ENCODE measurements at regions not wholly inside any gene's neighbourhood (a gene's known extent, or its start where the extent isn't known, plus 50 kb on each side); places are given as distances from the start of the nearest gene placed in this dataset.

DNA sequence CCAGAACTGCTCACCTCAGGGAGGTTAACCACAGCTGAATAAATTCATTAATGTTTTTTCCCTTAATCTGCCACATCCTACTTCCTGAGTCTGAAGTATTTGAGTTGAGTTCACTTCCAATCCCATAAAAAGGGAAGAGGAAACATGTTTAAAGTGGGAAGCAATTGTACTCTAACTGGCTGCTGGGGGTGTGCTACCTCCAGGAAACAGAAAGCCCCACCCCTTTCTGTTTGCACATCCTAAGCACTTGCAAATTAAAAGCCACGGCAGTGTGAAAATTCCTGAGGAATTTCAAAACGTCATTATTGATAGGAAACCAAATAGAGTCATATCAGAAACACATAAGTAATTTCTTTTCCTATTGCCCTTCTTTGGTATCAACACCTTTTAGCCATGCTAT, 307.0 kb upstream of the NR5A2 start:
- no peak for DNase-seq (ENCODE audit: low read depth in 3 of 3, low spot score in 1 of 3)

DNA sequence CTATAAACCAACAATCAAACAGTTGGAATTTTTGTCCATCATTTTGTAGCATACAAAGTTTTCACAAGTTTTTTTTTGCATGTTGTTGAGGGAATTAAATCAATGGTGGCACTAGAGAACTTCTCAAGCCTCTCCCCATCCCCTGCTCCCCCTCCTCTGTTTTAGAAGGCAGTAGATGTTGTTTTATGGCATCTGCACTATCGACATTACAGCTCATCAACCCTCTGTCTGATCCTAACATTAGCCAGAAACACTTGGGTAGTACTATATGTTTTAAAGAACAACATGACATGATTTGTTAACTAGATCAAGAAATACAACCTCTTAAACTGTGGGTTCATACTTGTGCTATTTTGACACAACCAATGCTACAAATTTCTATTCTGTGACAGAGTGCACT, 306.5 kb upstream of the NR5A2 start:
- DNase-seq (ENCODE audit: low read depth in 3 of 3, low spot score in 1 of 3), result no peak

DNA sequence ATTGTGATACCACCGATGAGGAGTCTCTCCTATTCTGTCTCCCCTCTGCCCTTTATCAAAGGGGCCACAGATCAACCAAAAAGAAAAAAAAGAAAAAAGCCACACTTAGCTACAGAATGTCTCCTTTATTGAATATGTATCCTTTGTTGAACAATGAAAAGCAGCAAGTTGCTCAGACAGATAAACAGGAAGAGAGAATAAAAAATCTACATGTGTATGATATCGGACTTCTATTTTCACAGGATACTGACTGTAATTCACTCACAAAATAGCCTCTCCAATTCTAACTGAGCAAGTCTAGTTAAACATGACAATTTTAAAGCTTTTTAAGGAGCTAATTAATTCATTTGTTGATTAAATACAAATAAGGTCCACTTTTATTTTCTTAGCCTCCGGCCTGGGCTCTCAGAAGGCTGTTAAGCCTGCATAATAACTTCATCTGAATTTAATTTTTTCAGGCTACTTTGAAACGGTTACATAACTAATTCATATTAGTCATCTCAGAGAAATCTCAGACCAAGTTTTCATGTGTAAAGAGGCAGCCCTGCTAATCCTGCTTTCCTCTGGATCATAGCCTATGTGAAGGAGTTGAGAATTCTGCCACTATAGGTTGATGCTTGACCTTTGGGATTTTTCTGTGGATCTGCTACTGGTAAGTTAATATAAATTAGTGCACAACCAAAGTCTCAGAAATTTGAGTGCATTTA, 304.1 kb upstream of the NR5A2 start:
- DNase-seq (ENCODE audit: low read depth in 3 of 3, low spot score in 1 of 3), result no peak

DNA sequence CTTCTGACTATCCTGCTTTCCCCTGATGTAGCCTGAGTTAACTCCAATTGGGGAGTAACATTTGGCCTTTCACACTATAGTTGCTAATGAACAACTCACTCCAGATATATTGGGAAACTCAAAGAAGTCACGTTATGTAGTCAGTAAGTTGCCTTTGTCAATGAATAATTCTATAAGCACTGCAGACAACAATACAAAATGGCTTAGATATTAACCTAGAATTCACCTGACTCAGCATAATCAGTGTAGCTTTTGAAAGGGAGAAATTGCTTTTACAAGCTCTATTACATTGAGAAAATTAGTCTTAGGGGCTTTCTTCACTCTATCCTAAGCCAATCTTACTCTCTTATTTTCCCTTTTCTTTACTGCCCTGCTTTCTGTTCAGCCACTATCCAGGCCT, 303.5 kb upstream of the NR5A2 start:
- DNase-seq (ENCODE audit: low read depth in 3 of 3, low spot score in 1 of 3), result no peak

DNA sequence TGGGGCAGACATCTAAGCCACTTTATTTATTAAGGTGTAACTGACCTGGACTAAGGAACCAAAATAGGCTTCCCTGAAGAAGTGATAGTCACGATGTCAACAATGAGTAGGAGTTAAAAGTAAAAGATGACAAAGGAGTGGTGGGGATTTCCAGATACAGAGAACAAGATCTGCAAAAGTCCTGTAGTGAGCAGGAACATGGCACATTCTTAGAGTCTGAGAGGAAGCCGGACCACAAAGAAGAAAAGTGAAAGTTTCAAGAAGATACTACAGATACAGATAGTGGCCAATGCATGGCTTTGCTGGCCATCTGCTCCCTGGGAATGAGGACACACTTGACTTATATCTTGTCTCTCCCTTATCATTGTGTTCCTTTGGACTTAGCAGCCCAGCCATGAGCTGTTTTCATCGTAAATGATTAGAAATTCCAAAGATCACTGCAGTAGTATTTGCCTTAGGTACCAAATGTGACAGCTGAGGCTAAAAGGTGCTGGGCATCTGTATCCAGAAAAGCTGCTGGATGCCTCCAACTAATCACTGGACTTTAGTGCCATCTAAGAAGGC, 302.4 kb upstream of the NR5A2 start:
- DNase-seq (ENCODE audit: low read depth in 3 of 3, low spot score in 1 of 3), result no peak

DNA sequence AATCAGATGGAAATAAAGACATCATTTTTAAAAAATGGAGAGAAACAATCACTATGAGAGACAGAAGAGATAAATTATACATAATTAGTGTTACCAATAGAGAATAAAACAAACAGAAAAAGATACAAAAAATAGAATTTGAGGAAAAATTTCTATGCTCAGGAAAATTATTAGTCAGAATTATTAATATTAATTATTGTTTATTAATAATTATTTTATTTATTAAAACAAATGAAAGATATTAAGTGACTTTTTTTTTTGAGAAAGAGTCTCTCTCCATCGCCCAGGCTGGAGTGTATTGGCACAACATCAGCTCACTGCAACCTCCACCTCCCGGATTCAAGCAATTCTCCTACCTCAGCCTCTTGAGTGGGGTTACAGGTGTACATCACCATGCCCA, 299.8 kb upstream of the NR5A2 start:
- DNase-seq (ENCODE audit: low read depth in 3 of 3, low spot score in 1 of 3), result no peak

DNA sequence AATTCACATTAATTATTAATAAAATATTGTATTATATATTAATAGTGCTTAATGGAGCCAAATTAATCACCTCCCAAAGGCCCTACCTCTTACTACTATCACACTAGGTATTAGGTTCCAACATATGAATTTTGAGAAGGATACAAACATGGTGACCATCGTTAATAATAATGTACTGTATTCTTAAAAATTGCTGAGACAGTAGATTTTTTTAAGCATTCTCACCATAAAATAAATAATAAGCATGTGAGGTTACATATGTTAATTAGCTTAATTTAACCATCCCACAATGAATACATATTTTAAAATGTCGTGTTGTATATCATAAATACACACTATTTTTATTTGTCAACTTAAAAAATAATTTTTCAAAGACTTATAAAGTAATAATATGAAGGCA, 299.2 kb upstream of the NR5A2 start:
- DNase-seq (ENCODE audit: low read depth in 3 of 3, low spot score in 1 of 3), result no peak

DNA sequence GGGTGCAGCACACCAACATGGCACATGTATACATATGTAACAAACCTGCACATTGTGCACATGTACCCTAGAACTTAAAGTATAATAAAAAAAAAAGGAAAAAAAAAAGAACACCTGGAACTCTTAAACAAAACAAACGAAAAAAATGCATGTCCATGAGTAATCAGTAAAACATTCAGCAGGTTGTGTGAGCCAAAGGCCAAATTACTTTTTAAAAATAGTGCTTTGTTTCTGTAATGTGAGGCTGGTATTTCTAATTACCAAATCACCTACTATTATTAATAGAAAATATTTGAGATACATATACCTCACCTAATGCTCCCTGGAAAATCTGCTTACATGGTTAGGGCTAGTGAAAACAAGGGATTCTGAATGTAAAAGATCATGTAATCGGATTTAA, 294.4 kb upstream of the NR5A2 start:
- no peak for DNase-seq (ENCODE audit: low read depth in 3 of 3, low spot score in 1 of 3)

DNA sequence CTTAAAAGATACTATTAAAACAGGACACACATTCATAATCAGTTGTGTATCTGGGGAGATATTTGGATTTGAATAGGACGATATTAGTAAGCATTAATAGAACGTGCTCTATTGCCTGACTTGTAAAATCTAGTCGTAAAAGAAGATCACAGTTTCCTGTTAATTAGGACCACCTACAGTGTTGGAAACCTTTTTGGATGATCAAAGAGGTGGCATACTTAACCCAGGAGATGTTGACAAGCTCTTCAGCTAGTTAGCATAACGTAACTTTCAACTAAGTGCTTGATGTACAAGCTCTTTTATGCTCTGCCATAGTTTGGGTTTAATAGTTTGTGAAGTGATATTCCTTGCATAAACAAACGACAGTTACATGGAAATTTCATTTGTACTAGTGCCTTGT, 293.3 kb upstream of the NR5A2 start:
- DNase-seq (ENCODE audit: low read depth in 3 of 3, low spot score in 1 of 3), result no peak

DNA sequence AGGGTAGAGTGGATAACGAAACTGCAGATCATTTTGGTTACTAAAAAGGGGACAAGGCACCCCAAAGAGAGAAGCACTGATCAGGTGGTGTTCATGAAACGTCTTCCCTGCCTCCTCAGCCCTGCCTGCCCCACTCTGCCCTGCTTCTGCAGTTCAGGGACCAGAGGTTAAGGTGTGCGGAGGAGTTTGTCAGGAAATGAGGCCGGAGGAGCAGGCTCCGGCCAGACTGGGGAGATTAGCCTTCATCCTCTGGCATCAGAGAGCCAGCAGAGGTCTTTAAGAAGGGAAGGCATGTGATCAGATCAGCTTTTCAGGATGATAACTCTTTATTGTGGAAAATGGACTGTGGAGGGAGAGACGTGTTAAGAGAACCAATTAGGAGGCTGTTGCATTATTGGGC, 291.9 kb upstream of the NR5A2 start:
- no peak for DNase-seq (ENCODE audit: low read depth in 3 of 3, low spot score in 1 of 3)

DNA sequence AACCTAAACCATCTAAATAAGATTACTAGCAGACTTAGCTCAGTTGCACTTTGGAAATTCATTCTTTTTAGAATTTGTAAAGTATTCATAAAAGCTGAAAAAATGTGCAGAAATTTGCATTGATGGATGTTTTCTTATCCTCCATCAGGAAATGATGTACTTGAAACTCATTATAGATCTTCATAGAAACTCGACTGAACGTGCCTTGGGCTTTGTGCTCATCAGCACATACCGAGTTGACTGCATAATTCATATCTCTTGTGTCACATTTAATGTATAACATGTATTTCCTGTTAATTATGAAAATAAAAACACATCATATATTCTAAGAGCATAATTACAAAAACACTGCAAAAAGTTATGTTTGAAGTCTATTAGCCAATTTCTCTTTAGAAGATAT, 290.9 kb upstream of the NR5A2 start:
- no peak for DNase-seq (ENCODE audit: low read depth in 3 of 3, low spot score in 1 of 3)

DNA sequence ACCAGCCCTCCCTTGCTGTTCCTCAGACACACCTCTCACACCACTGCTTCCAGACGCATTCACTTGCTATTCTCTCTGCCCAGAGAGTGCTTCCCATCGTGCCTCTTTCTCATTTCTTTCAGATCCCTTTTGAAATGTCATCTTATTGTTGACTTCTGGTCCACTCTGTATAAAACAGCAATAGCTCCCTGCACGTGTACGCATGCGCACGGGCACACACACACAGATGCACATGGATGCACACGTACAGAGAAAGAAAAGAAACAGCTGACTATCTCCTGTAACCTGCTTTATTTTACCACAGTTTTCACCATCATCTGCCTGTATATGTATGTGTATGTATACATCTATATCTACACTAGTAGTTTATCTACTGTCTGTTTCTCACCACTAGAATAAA, 285.9 kb upstream of the NR5A2 start:
- DNase-seq (ENCODE audit: low read depth in 3 of 3, low spot score in 1 of 3), result no peak

DNA sequence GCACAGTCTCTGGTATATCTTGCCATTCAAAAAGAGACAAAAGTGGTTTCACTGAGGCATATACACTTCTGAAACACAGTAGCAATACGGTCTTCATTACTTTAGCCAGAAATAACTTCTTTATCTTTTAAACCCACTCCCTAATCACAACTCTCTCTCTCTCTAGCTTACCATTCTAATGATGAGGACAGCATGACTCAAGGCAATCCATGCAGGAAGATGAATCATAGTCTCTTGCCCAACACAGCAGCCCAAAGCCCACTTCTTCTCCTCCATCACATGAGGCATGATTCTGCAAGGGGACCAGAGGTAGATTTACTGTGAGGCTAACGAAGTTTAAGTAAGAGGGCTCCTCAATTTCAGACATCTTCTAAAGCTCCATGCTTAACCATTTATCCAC, 285.0 kb upstream of the NR5A2 start:
- DNase-seq (ENCODE audit: low read depth in 3 of 3, low spot score in 1 of 3), result no peak

DNA sequence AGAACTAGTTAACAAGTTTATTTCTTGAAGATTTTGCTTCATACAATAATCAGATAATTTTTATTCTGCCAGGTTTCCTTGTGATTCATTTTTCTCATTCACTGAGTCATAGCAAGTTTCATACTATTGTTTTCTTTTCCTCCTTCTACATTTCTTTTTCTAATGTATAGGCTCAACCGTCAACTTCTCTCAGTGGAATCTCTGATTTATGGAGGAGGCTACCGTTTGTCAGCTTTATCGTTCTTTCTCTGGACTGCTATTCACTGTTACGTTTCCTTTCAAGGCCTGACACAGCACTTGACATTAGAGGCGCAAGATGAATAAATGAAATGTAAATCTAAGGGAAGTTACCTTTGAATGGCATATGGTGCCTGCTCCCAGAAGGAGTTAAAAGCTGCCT, 284.3 kb upstream of the NR5A2 start:
- DNase-seq (ENCODE audit: low read depth in 3 of 3, low spot score in 1 of 3), result no peak

DNA sequence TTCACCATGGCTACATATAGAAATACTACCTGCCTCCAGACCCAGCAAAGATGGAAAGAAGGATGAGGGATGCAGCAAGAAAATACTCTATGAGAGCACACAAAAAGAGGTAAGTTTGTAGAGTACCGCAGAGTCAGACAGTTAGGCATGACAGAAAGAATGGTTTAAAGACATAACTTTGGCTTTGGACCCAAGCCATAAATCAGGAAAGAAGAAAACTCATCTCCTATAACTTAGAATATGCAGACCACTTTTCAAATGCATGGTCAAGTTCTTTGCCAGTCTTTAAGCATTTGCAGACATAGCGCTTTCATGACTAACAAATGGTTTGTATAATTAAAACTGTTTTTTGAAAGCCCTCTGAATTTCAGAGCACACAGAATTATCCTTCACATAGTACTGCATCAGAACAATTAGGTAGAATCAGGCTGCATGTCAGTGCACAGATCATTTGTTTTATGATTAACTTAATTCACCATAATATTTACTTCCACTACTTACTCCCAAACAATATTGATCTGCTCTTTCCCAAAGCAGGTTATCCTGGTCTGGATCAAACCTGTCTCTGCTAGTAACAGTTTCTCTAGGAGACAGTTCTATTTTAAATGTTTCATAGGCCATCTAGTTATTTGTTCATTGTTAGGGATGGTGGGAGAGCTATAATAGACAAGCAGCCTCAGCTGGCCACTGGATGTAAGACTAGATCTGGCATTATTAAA, 280.7 kb upstream of the NR5A2 start:
- no peak for DNase-seq (ENCODE audit: low read depth in 3 of 3, low spot score in 1 of 3)

DNA sequence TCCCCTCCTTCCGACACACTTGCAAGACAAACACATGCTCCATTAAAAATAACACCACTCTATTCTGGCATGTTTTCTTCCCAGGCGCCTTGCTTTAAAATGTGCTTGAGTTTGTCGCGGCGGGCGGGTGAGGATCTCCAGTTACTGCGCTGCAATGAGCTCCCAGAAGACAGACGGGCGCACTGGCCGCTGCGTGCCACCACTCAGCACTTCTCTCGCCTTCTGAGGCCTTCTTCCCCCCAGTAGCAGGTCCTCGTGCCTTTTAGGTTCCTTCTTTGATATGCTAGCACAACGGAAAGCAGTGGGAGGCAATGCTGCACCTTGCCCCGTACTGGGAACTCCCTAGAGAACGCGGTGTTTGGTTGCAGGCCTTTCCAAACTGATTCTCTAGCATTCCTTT, 279.5 kb upstream of the NR5A2 start:
- DNase-seq (ENCODE audit: low read depth in 3 of 3, low spot score in 1 of 3), result no peak

DNA sequence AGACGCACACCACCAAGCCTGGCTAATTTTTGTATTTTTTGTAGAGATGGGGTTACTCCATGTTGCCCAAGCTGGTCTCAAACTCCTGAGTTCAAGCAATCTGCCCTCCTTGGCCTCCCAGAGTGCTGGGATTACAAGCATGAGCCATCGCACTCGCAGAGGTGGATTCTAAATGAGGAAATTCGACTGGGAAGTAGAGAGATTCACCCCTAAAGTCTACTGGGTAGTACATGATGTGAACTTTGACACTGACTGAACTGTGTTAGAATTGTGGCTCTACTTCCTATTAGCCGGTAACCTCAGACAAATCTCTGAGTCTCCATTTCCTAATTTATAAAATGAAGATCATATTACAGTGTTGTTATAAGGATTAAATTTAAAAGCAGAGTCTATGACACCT, 276.0 kb upstream of the NR5A2 start:
- no peak for DNase-seq (ENCODE audit: low read depth in 3 of 3, low spot score in 1 of 3)

DNA sequence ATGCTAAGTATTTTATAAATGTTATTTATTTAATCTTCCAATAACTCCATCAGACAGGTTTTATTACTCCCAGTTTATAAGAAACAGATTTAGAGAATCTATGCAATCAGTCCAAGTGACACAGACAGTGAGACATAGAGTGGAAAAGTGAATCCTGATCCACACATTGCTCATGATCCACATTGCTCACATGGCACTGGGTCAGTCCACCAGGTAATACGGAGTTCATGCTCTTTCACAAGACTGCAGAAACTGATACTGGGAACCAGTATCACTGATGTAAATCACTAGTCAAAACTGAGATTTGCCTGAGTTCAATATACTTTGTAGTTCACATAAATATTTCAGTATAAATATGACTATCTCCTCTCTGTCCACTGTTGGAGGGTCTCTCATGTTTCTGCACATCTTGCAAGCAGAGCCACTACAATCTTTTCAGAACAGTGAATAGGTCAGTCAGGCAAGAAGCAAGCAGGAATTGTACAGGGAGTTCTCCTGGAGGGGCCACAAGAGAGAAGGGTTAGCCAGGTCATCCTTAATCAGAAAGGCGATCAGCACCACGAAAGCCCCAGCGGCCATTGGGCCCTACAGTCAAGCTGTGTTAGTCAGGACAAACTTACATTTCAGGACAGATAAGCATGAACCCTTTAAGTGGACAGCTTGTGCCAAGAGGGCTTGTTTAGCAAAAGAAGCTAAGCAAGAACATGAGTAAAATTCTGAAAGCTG, 275.4 kb upstream of the NR5A2 start:
- no peak for DNase-seq (ENCODE audit: low read depth in 3 of 3, low spot score in 1 of 3)

DNA sequence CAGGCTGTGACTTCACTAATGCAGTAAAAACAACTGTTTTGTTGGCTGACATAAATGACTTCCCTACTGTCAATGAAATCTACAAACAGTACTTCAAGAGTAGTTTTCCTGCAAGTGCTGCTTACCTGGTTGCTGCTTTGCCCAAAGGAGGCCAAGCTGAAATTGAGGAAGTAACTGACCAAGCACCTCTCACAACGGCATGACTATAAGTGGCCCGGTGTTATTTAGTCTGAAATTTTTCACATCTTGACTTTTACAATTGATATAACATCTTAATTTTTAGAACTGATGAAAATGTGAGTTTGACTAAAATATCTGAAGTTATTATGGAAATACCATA, 274.9 kb upstream of the NR5A2 start:
- DNase-seq (ENCODE audit: low read depth in 3 of 3, low spot score in 1 of 3), result no peak

DNA sequence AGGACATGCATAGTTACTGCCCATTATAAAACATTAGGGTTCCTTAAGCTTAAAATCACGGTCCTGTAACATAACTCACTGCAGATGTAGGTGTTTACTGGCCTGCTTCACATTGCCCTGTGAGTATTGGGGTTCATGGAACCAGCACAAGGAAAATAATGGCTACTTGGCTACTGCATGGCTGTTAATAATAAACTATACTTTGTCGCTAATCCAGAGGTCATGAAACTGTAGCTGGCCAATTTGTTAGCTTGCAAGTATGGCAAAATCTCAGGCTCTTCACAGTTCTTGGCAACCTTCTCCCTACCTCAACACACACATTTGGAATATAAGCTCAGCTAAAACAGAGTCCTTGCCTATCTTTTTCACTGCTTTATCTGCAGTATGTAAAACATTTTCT, 274.0 kb upstream of the NR5A2 start:
- no peak for DNase-seq (ENCODE audit: low read depth in 3 of 3, low spot score in 1 of 3)

DNA sequence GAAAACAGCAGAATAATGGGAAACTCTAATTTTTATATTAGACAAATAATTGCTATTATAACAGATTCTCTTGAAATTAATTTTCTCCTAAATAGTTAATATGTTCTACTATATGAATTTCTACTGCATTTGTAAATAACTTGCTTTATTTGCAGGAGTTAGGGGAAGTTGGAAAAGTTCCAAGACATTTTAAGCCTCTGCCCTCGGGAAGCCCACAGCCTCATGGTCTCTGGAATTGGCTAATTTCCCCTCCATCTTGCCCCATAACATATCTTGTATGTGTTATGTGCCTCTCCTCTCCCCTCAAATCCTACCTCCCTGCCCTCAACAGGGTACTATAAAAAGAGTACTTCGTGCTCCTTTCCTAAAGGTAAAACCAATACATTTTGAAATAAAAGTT, 271.4 kb upstream of the NR5A2 start:
- DNase-seq (ENCODE audit: low read depth in 3 of 3, low spot score in 1 of 3), result no peak

DNA sequence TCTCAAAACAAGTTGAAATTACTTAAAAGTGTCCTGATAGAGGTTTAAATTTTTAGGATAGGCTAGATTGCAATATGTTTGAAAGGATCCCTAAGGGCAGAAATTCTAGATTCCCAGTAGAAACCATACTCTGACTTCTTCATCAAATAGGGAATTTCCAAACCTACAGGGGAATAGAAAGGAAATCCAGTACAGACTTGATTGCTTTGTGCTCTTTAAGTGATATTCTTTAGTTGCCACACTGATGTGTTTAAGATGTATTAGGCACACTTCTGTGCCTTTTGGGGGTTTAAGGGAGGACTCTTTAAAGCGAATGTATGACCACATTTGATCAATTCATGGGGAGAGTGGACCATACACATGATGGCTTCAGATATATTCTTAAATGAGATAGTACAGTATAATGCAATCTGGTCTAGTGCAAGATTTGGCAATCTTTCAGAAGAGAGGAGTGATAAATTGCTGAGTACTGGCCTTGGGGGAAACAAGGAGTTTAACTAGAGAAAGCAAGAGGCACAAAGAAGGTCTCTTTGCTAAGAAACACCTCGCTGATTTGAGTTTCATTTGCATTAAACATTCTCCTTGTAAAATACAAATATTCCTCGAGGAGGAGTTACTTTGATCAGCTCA, 268.8 kb upstream of the NR5A2 start:
- no peak for DNase-seq (ENCODE audit: low read depth in 3 of 3, low spot score in 1 of 3)

Data from stimulated activated CD4-positive, alpha-beta T cell treated with anti-CD3 and anti-CD28 coated beads, TNF-alpha, amount 100 ng/mL, for 1 hour (primary cell).